Ishikawa (cell line): ENCODE measurements at regions not wholly inside any gene's neighbourhood (a gene's known extent, or its start where the extent isn't known, plus 50 kb on each side); places are given as distances from the start of the nearest gene placed in this dataset.

Source experiments
- CEBPB ChIP-seq: IDR thresholded peaks from 2 replicates; pipeline ENCODE4 v1.6.1; 2012
- CREB1 ChIP-seq: IDR thresholded peaks from 2 replicates; pipeline ENCODE4 v1.6.1; 2012; ENCODE audit warnings: low read depth
- EGR1 ChIP-seq: IDR thresholded peaks from 2 replicates; pipeline ENCODE4 v1.6.1; 2012
- EP300 ChIP-seq: IDR thresholded peaks from 2 replicates; pipeline ENCODE4 v1.6.1; 2012; ENCODE audit warnings: borderline replicate concordance
- FOXM1 ChIP-seq: IDR thresholded peaks from 2 replicates; pipeline ENCODE4 v1.6.1; 2012; ENCODE audit warnings: low read depth, borderline replicate concordance
- NFIC ChIP-seq: IDR thresholded peaks from 2 replicates; pipeline ENCODE4 v1.6.1; 2012
- RAD21 ChIP-seq: IDR thresholded peaks from 2 replicates; pipeline ENCODE4 v1.6.1; 2012; ENCODE audit warnings: low read depth
- TAF1 ChIP-seq: IDR thresholded peaks from 2 replicates; pipeline ENCODE4 v1.6.1; 2012; ENCODE audit warnings: low read depth, mild to moderate bottlenecking
- TCF12 ChIP-seq: IDR thresholded peaks from 2 replicates; pipeline ENCODE4 v1.6.1; 2012; ENCODE audit warnings: low read depth
- TEAD4 ChIP-seq: IDR thresholded peaks from 2 replicates; pipeline ENCODE4 v1.6.1; 2012
- YY1 ChIP-seq: IDR thresholded peaks from 2 replicates; pipeline ENCODE4 v1.6.1; 2012; ENCODE audit warnings: low read depth
- ZBTB7A ChIP-seq: IDR thresholded peaks from 2 replicates; pipeline ENCODE4 v1.6.1; 2012; ENCODE audit warnings: low read depth
- TF ChIP-seq, protein P1 (sequence below): IDR thresholded peaks from 2 replicates; pipeline ENCODE4 v1.6.1; 2012
- TF ChIP-seq, protein P2 (sequence below): IDR thresholded peaks from 2 replicates; pipeline ENCODE4 v1.6.1; 2012
- TF ChIP-seq, protein P3 (sequence below): IDR thresholded peaks from 2 replicates; pipeline ENCODE4 v1.6.1; 2012; ENCODE audit warnings: low read depth, mild to moderate bottlenecking

DNA sequence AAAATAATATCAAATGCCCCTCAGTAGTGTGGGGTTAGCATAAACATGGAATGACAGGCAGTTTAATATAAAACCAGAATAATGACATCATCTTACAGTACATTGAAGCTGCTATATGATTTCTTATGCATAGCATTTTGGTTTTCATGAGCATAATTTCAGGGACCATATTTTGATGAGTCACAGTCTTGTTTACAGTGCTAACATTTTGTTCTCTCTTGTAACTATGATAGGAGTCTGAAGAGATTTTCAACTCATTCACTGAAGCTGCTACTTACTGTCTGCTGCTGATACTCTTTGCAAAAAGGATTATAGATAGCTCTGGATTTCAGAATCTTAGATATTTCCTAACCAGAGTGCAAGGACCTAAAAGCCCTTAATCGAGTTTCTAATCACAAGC lies 92.6 kb upstream of the CCDC54 start:
- TF ChIP-seq YY1 (no peak), TCF12 (no peak), ZBTB7A (no peak), EP300 (no peak), RAD21 (no peak), CREB1 (no peak), TEAD4 (no peak), CEBPB (no peak), FOXM1 (no peak)
- TF ChIP-seq, protein P1, sequence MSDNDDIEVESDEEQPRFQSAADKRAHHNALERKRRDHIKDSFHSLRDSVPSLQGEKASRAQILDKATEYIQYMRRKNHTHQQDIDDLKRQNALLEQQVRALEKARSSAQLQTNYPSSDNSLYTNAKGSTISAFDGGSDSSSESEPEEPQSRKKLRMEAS: no peak
- TF ChIP-seq, protein P2, sequence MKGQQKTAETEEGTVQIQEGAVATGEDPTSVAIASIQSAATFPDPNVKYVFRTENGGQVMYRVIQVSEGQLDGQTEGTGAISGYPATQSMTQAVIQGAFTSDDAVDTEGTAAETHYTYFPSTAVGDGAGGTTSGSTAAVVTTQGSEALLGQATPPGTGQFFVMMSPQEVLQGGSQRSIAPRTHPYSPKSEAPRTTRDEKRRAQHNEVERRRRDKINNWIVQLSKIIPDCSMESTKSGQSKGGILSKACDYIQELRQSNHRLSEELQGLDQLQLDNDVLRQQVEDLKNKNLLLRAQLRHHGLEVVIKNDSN: no peak

DNA sequence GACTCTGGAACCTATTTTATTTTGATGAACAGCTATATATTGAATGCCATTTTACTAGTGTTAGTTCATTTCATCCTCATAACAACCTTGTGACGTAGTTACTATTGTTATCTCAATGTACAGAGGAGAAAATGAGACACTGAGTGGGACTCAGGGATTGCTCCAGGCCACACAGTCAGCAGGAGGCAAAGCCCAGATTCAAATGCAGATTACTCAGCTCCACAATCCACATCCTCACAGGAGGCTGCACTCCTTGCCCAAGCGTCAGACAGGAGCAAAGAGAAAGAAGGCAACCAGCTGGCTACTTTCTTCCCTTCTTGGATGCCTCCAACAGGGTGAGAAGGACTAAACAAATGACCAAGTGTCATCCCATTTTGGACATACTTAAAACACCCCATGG lies 92.0 kb upstream of the CCDC54 start:
- TF ChIP-seq FOXM1: no peak
- TF ChIP-seq, protein P3, sequence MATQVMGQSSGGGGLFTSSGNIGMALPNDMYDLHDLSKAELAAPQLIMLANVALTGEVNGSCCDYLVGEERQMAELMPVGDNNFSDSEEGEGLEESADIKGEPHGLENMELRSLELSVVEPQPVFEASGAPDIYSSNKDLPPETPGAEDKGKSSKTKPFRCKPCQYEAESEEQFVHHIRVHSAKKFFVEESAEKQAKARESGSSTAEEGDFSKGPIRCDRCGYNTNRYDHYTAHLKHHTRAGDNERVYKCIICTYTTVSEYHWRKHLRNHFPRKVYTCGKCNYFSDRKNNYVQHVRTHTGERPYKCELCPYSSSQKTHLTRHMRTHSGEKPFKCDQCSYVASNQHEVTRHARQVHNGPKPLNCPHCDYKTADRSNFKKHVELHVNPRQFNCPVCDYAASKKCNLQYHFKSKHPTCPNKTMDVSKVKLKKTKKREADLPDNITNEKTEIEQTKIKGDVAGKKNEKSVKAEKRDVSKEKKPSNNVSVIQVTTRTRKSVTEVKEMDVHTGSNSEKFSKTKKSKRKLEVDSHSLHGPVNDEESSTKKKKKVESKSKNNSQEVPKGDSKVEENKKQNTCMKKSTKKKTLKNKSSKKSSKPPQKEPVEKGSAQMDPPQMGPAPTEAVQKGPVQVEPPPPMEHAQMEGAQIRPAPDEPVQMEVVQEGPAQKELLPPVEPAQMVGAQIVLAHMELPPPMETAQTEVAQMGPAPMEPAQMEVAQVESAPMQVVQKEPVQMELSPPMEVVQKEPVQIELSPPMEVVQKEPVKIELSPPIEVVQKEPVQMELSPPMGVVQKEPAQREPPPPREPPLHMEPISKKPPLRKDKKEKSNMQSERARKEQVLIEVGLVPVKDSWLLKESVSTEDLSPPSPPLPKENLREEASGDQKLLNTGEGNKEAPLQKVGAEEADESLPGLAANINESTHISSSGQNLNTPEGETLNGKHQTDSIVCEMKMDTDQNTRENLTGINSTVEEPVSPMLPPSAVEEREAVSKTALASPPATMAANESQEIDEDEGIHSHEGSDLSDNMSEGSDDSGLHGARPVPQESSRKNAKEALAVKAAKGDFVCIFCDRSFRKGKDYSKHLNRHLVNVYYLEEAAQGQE: no peak
- TF ChIP-seq TAF1: no peak
- no peak for TF ChIP-seq RAD21
- TF ChIP-seq NFIC: no peak
- no peak for TF ChIP-seq TEAD4
- no peak for TF ChIP-seq ZBTB7A
- TF ChIP-seq YY1: no peak
- TF ChIP-seq TCF12: no peak
- TF ChIP-seq CEBPB: no peak
- no peak for TF ChIP-seq EP300
- no peak for TF ChIP-seq EGR1
- TF ChIP-seq, protein P2: no peak

DNA sequence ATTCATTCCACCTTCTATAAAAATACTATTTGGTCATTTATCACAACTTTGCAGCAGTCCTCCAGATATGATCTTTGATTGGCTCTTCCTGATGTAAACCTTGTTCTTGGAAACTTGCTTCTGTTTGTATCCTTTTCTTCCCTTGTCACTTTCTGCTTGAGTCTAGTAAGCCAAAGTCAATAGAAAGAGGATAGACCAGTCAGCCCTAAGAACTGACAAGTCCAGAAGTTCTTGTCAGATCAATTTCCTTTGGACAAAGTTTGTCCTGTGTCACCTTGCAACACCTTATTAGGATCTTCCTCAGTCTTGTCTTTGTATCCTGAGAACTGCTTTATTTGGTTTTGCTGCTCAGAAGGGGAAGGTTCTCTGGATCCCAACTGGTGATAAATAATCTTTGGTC lies 87.9 kb upstream of the CCDC54 start:
- TF ChIP-seq EGR1 (no peak), EP300 (no peak), TCF12 (no peak), YY1 (no peak), CEBPB (no peak), RAD21 (no peak), ZBTB7A (no peak), NFIC (no peak), FOXM1 (no peak), CREB1 (no peak), TEAD4 (no peak), TAF1 (no peak)
- TF ChIP-seq, protein P1: no peak
- TF ChIP-seq, protein P2: no peak
- TF ChIP-seq, protein P3: no peak

DNA sequence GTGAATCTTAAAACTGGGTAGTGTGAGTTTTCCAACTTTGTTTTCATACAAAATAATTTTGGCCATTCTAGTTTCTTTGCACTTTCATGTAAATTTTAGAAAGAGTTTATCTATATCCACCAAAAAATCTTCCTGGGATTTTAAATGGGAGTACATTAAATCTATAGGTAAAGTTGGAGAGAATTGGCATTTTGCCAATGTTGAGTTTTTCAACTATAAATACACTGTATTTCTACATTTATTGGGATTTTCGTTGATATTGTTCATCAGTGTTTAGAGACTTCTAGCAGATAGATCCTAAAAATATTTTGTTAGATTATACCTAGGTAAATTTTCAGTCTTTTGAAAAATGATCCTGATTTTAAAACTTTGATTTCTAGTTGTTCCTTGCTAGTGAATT lies 83.1 kb upstream of the CCDC54 start:
- no peak for TF ChIP-seq ZBTB7A
- TF ChIP-seq NFIC: 0 out of 2 replicates have a peak, but pooled peaks have one; percentile 47

DNA sequence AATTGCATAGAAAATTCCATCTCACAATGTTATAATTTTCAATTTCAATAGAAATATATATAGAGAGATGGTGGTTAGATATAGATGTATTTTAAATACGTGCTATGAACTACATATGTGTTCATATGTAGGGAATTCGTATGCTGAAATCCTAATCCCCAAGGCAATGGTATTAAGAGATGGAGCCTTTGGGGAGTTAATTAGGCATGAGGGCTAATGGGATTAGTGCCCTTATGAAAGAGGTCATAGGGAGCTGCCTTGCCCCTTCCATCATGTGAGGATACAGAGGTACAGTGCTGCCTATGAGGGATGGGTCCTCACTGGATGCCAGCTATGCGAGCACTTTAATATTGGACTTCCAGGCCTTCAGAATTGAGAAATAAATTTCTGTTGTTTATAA lies 79.6 kb upstream of the CCDC54 start:
- TF ChIP-seq, protein P3: no peak
- TF ChIP-seq CREB1: no peak
- TF ChIP-seq TCF12: no peak
- no peak for TF ChIP-seq NFIC
- no peak for TF ChIP-seq TAF1
- TF ChIP-seq, protein P2: no peak
